Thymus (tissue), 11 donors: ENCODE measurements at regions not wholly inside any gene's neighbourhood (a gene's known extent, or its start where the extent isn't known, plus 50 kb on each side); places are given as distances from the start of the nearest gene placed in this dataset.

ENCODE experiments used
- DNase-seq, 9 donors: peaks; one replicate each; pipeline ENCODE4 v3.0.0-alpha.2; 2013; ENCODE audit warnings: low spot score in 9 of 9, low read depth in 6 of 9, missing footprints in 1 of 9
- H3K27ac ChIP-seq, 2 donors: one replicate each; pipeline ENCODE4 v1.5.1; 2013; ENCODE audit warnings: control low read depth in 1 of 2, low read depth in 1 of 2, low read length in 1 of 2, mild to moderate bottlenecking in 1 of 2, moderate library complexity in 1 of 2
- H3K27me3 ChIP-seq, 2 donors: one replicate each; pipeline ENCODE4 v1.5.1; 2013; ENCODE audit warnings: low read length in 1 of 2; ENCODE audit not compliant: control insufficient read depth in 2 of 2, insufficient read depth in 1 of 2
- H3K36me3 ChIP-seq, 2 donors: one replicate each; pipeline ENCODE4 v1.5.1; 2013; ENCODE audit warnings: low read length in 1 of 2, mild to moderate bottlenecking in 1 of 2, moderate library complexity in 1 of 2; ENCODE audit not compliant: control insufficient read depth in 2 of 2, insufficient read depth in 2 of 2
- H3K4me1 ChIP-seq, 2 donors: one replicate each; pipeline ENCODE4 v1.5.1; 2013; ENCODE audit warnings: low read length in 2 of 2; ENCODE audit not compliant: control insufficient read depth in 2 of 2, insufficient read depth in 2 of 2
- H3K4me3 ChIP-seq, 2 donors: one replicate each; pipeline ENCODE4 v1.5.1; 2013; ENCODE audit warnings: low read length in 2 of 2, control low read depth in 1 of 2, mild to moderate bottlenecking in 1 of 2
- H3K9me3 ChIP-seq, 2 donors: one replicate each; pipeline ENCODE4 v1.5.1; 2013; ENCODE audit warnings: low read length in 1 of 2, mild to moderate bottlenecking in 1 of 2; ENCODE audit not compliant: control insufficient read depth in 2 of 2, insufficient read depth in 1 of 2
- WGBS: extraction: QIAGEN DNeasy Blood & Tissue Kit; methylation state at CpG from one replicate; pipeline ENCODE4 v1.1.7; 2013; 5-methylcytosine and 5-hydroxymethylcytosine counted together
- donor health status: healthy.

DNA sequence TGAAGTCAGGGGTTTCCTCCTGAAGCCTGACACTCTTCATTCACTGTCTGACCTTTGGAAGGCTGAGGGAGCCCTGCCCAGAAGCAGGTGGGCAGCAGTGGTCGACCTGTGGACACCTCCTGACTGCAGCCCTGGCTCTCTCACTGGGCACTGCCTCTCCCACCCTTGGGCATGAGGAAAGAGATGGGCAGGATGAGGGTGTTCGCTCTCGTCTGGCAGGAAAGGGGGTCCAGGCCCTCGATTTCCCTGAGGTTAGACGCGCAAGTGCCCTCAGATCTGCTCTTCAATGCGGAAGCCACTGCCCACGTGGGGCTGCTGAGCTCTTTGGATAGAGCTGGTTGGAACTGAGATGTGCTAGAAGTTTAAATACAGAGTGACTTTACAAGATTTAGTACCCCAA, 171.9 kb downstream of the AHSP start:
- peaks cover 10 to 21% of the 10 kb centered on the region in 2 donors for H3K4me1 ChIP-seq
- no peaks in the 10 kb centered on the region for H3K27me3 ChIP-seq
- no peak for DNase-seq
- H3K9me3 ChIP-seq, result no peaks in the 10 kb centered on the region
- no peak overlapping the region for H3K27ac ChIP-seq
- H3K36me3 ChIP-seq, result peaks cover 12 to 23% of the 10 kb centered on the region in 2 donors
- WGBS, result 77% methylated on average over 8 of the region's 8 CpGs
- no peak overlapping the region for H3K4me3 ChIP-seq

DNA sequence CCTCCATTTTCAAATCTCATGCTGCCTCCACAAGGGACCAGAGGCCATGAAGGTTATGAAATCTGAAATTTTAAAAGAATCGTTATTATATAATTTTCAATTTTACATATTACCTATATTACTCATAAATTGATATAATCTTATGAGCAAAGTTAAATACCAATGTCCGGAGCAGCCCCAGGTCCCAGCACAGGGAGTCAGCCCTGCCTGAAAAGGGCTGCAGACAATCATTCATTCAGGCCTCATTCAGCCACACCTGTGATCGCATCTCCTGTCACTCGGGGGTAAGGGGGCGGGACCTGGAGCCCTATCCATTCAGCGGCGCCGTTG, 172.5 kb downstream of the AHSP start:
- no peaks in the 10 kb centered on the region for H3K9me3 ChIP-seq
- peaks cover 10 to 21% of the 10 kb centered on the region in 2 donors for H3K4me1 ChIP-seq
- H3K36me3 ChIP-seq, result peaks cover 18 to 29% of the 10 kb centered on the region in 2 donors
- peak overlapping the region; percentile 72 to 85 for H3K4me3 ChIP-seq
- no peaks in the 10 kb centered on the region for H3K27me3 ChIP-seq
- DNase-seq, result no peak
- 14% methylated on average over 8 of the region's 8 CpGs for WGBS
- H3K27ac ChIP-seq, result no peak overlapping the region

DNA sequence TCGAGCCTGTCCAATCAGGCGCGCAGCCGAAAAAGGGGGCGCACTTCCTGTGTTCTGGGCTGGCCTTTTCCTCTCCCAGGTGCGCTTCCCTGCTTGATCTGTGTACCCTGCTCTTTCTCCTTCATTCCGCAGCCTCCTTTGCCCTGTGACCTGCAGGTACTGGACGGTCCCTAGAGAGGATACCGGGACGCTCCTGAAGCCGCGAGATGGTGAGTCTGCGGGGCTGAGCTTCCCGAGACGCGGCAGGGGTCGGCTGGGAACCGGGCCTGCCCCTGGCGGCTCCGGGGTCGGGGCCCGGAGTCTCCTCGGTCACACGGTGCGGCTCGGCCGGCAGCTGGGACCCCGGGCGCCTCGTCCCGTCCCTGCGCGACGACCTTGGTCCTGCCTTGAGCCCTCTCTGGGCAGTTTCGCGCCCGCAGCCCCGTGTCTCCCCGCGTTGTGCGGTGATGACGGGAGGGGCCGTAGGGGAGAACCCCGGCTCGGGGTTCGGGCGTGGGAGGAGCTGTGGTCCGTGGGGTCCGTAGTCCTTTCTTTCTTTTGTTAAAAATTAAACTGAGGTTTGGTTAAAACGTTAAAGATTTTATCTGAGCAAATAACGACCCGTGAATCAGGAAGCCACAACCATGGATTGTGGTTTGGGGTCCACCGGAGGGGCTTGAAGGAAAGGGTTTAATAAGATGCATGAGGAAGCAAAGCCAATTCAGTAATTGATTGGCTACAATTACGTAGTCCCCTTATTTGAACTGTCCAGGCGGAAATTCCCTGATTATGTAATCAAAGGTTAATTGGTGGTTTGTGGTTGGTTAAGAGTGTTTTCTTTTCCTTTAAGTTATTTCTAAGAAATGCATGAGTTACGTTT, 172.8 kb upstream of the ZNF267 start:
- Histone ChIP-seq H3K9me3 (no peaks in the 10 kb centered on the region), H3K27ac (peak overlapping the region; percentile 33 to 78), H3K4me3 (peak overlapping the region; percentile 72 to 85), H3K4me1 (peaks cover 10 to 16% of the 10 kb centered on the region in 2 donors), H3K27me3 (no peaks in the 10 kb centered on the region), H3K36me3 (peaks cover 22 to 35% of the 10 kb centered on the region in 2 donors)
- peak; percentile 68 to 95 (median 85) for DNase-seq
- under 1% methylated on average over 56 of the region's 56 CpGs for WGBS

DNA sequence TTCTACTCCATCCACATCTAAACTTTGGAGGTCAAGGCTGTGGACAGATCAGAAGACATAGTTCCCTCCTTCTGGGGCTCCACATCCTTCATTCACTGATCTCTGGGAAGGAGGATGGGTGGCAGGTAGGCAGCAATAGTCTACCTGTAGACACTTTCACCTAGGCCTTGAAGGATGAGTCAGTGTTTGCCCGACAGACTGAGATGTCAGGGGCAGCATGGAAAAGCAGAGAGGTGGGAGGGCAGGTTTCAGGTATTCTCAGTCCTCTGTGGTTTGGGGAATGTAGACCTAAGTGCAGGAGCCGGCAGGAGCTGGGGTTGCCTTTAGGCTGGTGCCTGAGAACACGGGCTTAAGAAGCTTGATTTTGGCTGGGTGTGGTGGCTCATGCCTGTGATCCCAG, 171.9 kb upstream of the ZNF267 start:
- Histone ChIP-seq H3K27ac (no peak overlapping the region), H3K27me3 (no peaks in the 10 kb centered on the region), H3K9me3 (no peaks in the 10 kb centered on the region), H3K36me3 (peaks cover 32 to 45% of the 10 kb centered on the region in 2 donors), H3K4me3 (no peak overlapping the region), H3K4me1 (peaks cover 5 to 8% of the 10 kb centered on the region in 2 donors)
- 64% methylated on average over 3 of the region's 3 CpGs for WGBS
- DNase-seq, result no peak

DNA sequence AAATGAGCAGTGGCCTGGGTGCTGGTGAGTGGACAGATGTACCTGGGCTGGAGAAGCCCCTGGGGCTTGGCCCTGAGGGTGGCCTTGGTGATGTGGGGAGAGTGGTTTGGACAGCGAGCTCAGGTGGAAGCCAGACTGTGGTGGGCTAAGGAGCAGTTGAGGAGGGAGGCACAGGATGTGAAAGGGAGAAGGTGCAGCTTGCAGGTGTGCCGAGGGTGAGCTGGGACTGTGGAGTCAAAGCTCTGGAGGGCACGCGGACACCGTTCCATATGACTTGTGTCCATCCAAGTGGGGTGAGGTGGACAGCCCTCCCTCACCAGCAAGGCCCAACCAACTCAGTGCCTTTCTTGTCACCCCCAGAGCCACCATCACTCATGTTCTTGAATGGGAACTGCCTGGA, 170.8 kb upstream of the ZNF267 start:
- Histone ChIP-seq H3K36me3 (peaks cover 38 to 52% of the 10 kb centered on the region in 2 donors), H3K27ac (no peak overlapping the region), H3K4me1 (peaks cover 8 to 12% of the 10 kb centered on the region in 2 donors), H3K27me3 (no peaks in the 10 kb centered on the region), H3K9me3 (no peaks in the 10 kb centered on the region), H3K4me3 (no peak overlapping the region)
- 95% methylated on average over 5 of the region's 5 CpGs for WGBS
- DNase-seq, result no peak

DNA sequence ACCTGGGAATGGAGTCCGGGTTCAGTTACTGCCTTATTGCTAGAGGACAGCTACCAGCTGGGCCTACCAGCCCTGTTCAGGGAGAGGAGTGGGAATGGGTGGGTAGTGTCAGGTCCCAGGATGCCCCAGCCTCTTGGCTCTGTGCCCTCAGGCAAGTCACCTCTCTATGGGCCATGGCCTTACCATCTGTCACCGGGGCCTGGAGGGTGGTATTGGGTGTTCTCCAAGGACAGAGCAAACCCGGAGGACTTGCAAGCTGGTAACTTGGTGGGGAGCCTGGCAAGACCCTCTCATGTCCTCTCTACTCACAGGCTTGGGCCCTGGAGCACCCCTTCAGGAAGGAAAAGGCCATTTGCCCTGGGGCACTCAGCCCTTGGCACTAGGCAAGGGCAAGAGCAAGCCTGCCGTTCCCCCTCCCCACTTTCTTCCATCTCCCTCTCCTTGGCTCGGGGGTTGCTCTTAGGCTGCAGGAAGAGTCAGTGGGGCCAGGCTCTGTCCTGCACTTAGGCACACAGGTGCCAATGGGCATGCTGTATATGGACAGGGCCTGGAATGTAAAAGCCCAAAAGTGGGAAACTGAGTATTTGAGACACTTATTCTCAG, 170.0 kb upstream of the ZNF267 start:
- peaks cover 42 to 60% of the 10 kb centered on the region in 2 donors for H3K36me3 ChIP-seq

DNA sequence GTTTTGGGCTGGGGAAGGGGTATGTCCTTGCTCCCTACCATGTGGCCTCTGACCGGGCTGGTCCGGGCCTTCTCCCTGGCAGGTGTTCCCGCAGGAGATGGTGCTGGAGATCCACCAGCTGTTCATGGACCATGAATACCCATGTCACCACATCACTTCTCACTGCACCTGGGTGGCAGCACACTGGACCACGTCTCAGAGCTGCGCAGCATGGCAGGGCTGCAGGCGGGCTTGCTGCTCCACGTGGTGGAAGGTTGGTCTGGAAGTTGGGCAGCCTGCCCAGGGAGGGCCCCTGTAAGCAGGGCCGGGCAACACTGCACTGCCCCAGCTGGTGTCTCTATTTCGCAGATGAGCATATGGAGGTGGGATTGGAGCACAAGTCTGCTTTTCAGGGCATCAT, 169.5 kb upstream of the ZNF267 start:
- H3K36me3 ChIP-seq, result peaks cover 42 to 65% of the 10 kb centered on the region in 2 donors
- no peaks in the 10 kb centered on the region for H3K27me3 ChIP-seq

More for the DNA sequence above, 170.0 kb upstream of the ZNF267 start:
- Histone ChIP-seq H3K27me3 (no peaks in the 10 kb centered on the region), H3K4me3 (no peak overlapping the region), H3K27ac (no peak overlapping the region), H3K4me1 (peaks cover 14 to 20% of the 10 kb centered on the region in 2 donors), H3K9me3 (no peaks in the 10 kb centered on the region)
- 94% methylated on average over 5 of the region's 5 CpGs for WGBS
- no peak for DNase-seq

DNA sequence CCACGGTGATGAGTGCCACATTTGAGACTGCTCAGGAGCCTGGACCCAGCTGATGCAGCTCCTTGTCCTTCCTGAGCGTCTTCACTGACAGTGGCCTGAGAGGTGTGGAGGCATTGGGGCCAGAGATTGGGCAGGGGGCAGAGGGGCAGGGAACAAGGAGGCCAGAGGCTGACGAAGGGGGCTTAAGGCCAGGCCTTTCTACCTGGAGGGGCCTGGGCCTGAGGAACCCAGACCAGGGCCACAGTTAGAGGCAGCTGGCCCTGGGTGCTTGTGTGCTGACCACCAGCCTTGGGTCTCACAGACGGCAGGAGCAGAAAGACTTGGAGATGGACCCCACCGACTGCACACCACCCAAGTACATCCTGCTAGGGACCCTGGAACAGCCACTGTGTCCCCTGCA, 168.2 kb upstream of the ZNF267 start:
- WGBS, result 99% methylated on average over 5 of the region's 5 CpGs
- DNase-seq, result no peak
- no peak overlapping the region for H3K27ac ChIP-seq
- H3K4me1 ChIP-seq, result peaks cover 22% of the 10 kb centered on the region in 2 donors
- H3K9me3 ChIP-seq, result no peaks in the 10 kb centered on the region
- H3K36me3 ChIP-seq, result peaks cover 42 to 67% of the 10 kb centered on the region in 2 donors
- no peak overlapping the region for H3K4me3 ChIP-seq
- H3K27me3 ChIP-seq, result no peaks in the 10 kb centered on the region

More for the DNA sequence above, 169.5 kb upstream of the ZNF267 start:
- H3K4me3 ChIP-seq, result no peak overlapping the region
- H3K9me3 ChIP-seq, result no peaks in the 10 kb centered on the region
- no peak for DNase-seq
- peaks cover 19 to 22% of the 10 kb centered on the region in 2 donors for H3K4me1 ChIP-seq
- WGBS, result 97% methylated on average over 9 of the region's 9 CpGs
- H3K27ac ChIP-seq, result no peak overlapping the region

DNA sequence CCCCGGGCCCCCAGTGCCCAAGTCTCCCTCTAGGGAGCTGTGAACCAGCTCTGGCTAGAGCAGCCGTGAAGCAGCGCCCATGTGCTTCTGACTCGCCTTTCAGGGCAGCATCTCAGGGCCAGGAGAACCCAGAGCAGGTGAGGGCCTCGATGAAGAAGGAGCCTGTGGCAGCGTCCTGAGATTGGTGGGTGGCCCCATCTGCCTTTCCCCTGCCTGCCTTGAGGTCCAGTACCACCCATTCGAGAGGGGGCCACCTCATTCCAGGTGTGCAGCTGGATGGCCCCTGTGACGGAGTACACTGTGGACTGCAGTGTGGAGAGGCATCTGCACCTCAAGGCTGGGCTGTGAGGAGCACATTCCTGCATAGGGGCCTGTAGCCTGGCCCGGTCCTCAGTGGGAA, 167.3 kb upstream of the ZNF267 start:
- WGBS, result 84% methylated on average over 9 of the region's 9 CpGs
- Histone ChIP-seq H3K4me1 (peaks cover 19 to 20% of the 10 kb centered on the region in 2 donors), H3K27me3 (no peaks in the 10 kb centered on the region), H3K27ac (no peak overlapping the region), H3K36me3 (peaks cover 42 to 67% of the 10 kb centered on the region in 2 donors), H3K4me3 (no peak overlapping the region), H3K9me3 (no peaks in the 10 kb centered on the region)
- no peak for DNase-seq
